ENCODE measurements at regions not wholly inside any gene's neighbourhood (a gene's known extent, or its start where the extent isn't known, plus 50 kb on each side); places are given as distances from the start of the nearest gene placed in this dataset.

DNA sequence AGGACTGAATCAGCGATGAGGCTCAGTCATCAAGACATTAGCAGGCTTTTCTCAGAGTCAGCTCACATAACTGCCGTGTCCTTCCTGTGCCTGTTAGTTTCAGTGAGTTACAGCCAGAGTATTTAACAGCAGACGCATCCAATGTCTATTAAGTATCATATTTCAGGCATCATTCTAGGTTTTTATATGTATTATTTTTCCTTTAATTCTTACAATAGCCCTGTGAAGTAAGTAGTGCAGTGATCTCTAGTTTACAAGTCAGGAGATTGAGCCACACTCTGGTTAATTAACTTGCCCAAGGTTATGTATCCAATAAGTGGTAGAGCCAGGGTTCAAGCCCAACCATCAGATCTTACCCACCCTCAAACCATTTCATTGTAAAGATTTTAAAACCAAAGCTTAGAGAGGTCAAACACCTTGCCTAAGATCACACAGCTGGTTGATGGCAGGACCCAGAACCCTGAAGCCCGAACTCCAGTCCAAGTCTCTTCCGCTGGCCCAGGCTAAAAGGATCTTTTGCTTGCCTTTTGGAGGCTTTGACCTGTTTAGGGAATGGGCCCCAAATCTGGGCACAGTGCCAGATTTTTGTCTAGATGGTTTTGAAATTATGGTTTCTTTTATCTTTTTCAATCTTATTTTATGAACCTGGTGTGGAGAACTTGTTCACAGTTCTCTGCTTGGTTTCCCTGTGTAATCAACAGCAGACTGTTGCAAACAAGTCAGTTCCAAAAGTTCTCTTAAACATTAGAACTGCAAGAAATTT is 261.2 kb upstream of the CLINT1 start:
- H3K27ac ChIP-seq, result no peak overlapping the region

DNA sequence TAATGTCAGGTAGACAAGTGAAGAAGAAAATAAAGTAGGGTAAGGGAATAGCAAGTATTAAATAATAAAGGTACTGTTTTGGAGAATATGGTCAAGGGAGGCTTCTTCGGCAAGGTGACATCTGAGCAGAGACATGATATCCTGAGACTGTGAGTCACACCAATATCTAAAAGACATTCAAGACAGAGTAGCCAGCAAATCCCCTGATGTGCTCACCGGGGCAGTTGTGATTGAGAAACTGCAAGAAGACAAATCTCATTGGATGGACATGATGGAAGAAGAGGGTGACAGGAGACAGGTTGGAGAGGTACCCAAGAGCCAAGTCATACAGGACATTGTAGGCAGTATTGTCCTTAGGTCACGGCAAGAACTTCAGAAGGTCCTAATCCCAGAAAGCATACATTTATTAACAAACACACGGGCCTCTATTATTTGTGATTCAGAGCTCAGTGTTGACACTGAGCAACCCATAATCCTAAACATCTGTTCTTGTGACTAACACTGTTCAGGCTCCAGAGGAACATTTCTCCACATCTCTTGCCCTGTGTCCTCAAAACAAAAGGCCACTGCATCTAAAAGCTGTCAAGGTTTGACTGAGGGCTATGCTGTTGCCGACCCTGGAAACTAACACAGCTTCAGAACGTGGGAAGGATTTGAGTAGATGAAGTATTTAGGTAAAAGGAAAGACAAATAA is 258.7 kb upstream of the CLINT1 start:
- no peaks in the 10 kb centered on the region for H3K27me3 ChIP-seq
- H3K4me2 ChIP-seq, result 0 out of 22 replicates have a peak overlapping the region, but pooled peaks of 1 of the 11 experiments have one; percentile 23
- peaks cover 18 to 30% (median 23%) of the 10 kb centered on the region in 10 experiments for H3K4me1 ChIP-seq
- no peaks in the 10 kb centered on the region for H3K36me3 ChIP-seq
- H3K4me3 ChIP-seq, result no peak overlapping the region
- H3K27ac ChIP-seq, result no peak overlapping the region
- no peak overlapping the region for H3K9ac ChIP-seq
- H3K9me3 ChIP-seq (replicated peaks in 1 of 11), result no peaks in the 10 kb centered on the region
- TF ChIP-seq Cebpa-rat (IDR thresholded peaks at IDR 0.05), result no peak
- no peaks in the 10 kb centered on the region for H4K20me1 ChIP-seq

More for the DNA sequence above, 261.2 kb upstream of the CLINT1 start:
- Histone ChIP-seq H3K4me2 (peak overlapping the region in 10 of 11 experiments; percentile 28 to 56 (median 50); a peak in 12 of 22 replicates), H3K9me3 (replicated peaks in 1 of 11) (0 out of 22 replicates have a peak, but pooled peaks cover 0 to under 1% (median 0%) of the 10 kb centered on the region in 11 experiments), H3K4me3 (no peak overlapping the region), H3K27me3 (no peaks in the 10 kb centered on the region), H3K4me1 (peaks cover 18 to 28% (median 23%) of the 10 kb centered on the region in 10 experiments), H4K20me1 (no peaks in the 10 kb centered on the region), H3K9ac (no peak overlapping the region), H3K36me3 (no peaks in the 10 kb centered on the region)
- TF ChIP-seq Cebpa-rat (IDR thresholded peaks at IDR 0.05), result no peak

DNA sequence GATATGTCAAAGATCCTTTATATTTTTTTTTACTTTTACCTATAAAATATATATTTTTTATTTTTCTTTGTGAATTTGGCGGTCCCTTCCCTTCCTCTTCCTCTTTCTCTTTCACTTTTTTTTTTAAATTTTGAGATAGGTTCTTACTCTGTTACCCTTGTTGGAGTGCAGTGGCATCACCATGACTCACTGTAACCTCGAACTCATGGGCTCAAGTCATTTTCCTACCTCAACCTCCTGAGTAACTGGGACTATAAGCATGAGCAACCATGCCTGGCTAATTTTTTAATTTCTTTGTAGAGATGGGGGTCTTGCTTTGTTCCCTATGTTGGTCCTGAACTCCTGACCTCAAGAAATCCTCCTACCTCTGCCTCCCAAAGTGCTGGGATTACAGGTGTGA is 258.0 kb upstream of the CLINT1 start:
- Histone ChIP-seq H3K9ac (no peak overlapping the region), H3K27ac (no peak overlapping the region), H3K36me3 (no peaks in the 10 kb centered on the region), H3K4me2 (peak overlapping the region in 2 of 11 experiments; percentile 23 to 47; a peak in 2 of 22 replicates), H3K27me3 (no peaks in the 10 kb centered on the region), H3K4me1 (peaks cover 18 to 30% (median 22%) of the 10 kb centered on the region in 10 experiments), H3K9me3 (replicated peaks in 1 of 11) (no peaks in the 10 kb centered on the region), H4K20me1 (no peaks in the 10 kb centered on the region), H3K4me3 (no peak overlapping the region)
- no peak for TF ChIP-seq Cebpa-rat (IDR thresholded peaks at IDR 0.05)

DNA sequence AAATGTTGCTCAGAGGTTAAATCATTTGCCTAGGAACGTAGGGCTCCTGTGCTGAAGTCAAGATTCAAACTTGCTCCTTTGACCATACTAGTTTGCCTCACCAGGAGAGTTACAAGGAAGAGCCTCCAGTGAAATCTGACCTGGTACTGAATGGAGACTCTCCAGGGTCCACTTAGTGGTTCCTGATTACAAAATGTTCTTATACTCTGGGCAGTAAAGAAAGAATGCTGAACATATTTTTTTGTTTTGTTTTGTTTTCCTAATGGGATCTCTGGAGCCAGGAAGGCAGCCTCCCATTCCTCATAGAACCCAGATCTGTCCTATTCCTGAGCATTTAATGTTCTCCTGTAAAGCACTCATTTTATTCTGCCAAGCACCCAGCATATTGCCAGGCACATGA is 256.5 kb upstream of the CLINT1 start:
- no peak overlapping the region for H3K27ac ChIP-seq
- H3K4me2 ChIP-seq, result no peak overlapping the region
- no peak overlapping the region for H3K9ac ChIP-seq
- no peaks in the 10 kb centered on the region for H3K27me3 ChIP-seq
- H3K4me3 ChIP-seq, result no peak overlapping the region
- no peaks in the 10 kb centered on the region for H3K9me3 ChIP-seq (replicated peaks in 1 of 11)
- peaks cover 4 to 17% (median 8%) of the 10 kb centered on the region in 10 experiments; a peak in 19 of 20 replicates for H3K4me1 ChIP-seq
- H4K20me1 ChIP-seq, result no peaks in the 10 kb centered on the region
- no peak for TF ChIP-seq Cebpa-rat (IDR thresholded peaks at IDR 0.05)
- no peaks in the 10 kb centered on the region for H3K36me3 ChIP-seq

DNA sequence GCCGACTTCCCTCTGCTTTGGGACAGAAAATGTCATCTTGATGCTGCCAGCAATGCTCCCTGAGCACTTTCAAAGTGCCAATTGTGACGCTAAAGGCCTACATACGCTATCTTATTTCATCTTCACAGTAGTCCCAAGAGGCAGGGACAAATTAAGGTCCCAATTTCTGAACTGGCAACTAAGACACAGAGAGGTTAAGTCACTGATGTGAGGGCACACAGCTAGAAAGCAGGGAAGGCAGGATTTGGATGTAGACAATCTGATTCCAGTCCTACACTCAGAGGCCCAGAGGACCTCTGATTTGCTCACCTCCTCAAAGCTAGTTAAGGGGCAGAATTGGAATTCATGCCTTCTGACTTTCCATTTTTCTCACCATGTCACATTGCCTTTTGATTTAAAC is 249.2 kb upstream of the CLINT1 start:
- no peaks in the 10 kb centered on the region for H4K20me1 ChIP-seq
- H3K4me1 ChIP-seq, result peaks cover 0 to 1% (median 0%) of the 10 kb centered on the region in 10 experiments; a peak in 5 of 20 replicates
- no peak overlapping the region for H3K27ac ChIP-seq
- no peak overlapping the region for H3K4me2 ChIP-seq
- H3K27me3 ChIP-seq, result no peaks in the 10 kb centered on the region
- no peaks in the 10 kb centered on the region for H3K36me3 ChIP-seq
- no peak overlapping the region for H3K4me3 ChIP-seq
- H3K9me3 ChIP-seq (replicated peaks in 1 of 11), result peaks cover 0 to 2% (median 2%) of the 10 kb centered on the region in 11 experiments; a peak in 4 of 22 replicates
- TF ChIP-seq Cebpa-rat (IDR thresholded peaks at IDR 0.05), result no peak
- no peak overlapping the region for H3K9ac ChIP-seq

DNA sequence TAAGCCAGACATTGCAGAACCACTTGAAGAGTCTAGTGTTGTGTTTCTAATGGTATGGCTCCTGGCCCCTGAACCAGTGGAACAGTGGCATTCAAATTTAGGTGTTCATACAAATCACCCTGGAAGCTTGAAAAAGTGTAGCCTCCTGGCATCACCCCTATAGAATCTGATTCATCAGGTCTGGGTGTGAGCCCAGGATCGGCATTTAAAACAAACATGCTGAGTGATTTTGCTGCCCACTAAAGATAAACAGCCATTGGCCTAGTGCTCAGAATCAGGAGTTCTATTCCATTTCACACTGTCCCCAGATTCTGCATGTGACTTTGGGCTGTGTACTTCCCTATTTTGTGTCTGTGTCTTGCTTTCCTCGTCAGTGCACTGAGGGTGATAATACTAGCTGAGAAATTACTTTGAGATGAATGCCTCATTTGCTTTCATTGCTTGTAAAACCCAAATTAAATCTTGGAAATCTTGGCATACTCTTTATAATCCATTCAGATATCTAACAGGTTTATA is 241.5 kb upstream of the CLINT1 start:
- no peaks in the 10 kb centered on the region for H4K20me1 ChIP-seq
- no peaks in the 10 kb centered on the region for H3K4me1 ChIP-seq
- H3K36me3 ChIP-seq, result no peaks in the 10 kb centered on the region
- TF ChIP-seq Cebpa-rat (IDR thresholded peaks at IDR 0.05), result no peak
- H3K27ac ChIP-seq, result no peak overlapping the region
- H3K9me3 ChIP-seq (replicated peaks in 1 of 11), result peaks cover 17 to 31% (median 23%) of the 10 kb centered on the region in 11 experiments; a peak in 21 of 22 replicates
- no peak overlapping the region for H3K4me2 ChIP-seq
- no peak overlapping the region for H3K9ac ChIP-seq
- H3K27me3 ChIP-seq, result no peaks in the 10 kb centered on the region
- no peak overlapping the region for H3K4me3 ChIP-seq

DNA sequence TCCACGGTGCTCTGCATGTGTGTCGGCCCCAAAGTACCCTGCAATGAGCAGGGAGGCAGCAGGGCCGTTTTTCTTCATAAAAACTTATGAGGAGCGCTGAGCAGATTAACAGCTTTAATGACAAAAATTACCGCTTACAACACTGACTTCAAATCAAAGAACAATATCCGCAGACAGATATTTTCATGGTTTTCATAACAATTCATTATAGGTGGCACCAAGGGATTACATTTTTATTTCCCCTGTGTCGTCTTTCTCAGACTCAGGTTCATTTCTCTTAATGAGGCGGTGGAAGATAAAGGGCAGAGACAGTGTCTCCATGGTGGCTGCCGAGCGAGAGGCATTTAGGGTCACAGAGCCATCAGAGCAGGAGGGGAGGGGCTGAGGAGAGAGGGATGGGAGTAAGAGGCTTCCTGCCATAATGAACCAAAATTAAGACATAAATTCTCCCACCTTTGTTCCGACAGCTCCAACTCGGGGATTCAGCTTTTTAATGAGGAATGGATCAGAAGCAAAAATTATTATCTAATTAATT is 240.7 kb upstream of the CLINT1 start:
- Histone ChIP-seq H3K4me3 (no peak overlapping the region), H3K9me3 (replicated peaks in 1 of 11) (peaks cover 17 to 34% (median 23%) of the 10 kb centered on the region in 11 experiments; a peak in 21 of 22 replicates), H3K4me2 (no peak overlapping the region), H3K27ac (no peak overlapping the region), H3K27me3 (no peaks in the 10 kb centered on the region), H3K4me1 (no peaks in the 10 kb centered on the region), H4K20me1 (no peaks in the 10 kb centered on the region), H3K36me3 (no peaks in the 10 kb centered on the region), H3K9ac (no peak overlapping the region)
- no peak for TF ChIP-seq Cebpa-rat (IDR thresholded peaks at IDR 0.05)

DNA sequence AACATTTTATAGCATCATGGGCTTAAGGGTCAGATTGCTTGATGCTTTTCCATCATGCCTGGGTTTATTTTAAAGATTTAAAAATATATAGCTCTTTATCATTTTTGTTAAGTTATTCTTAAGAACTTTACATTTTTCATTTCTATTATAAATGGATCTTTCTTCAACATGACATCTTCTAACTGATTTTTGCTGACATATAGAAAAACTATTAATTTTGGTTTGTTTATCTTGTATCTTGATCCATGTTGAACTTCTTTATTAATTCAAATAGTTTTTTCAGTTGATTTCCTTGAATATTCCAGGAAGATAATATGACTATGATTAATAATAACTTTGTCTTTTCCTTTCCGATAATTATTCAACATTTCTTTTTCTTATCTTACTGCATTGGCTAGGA is 237.9 kb upstream of the CLINT1 start:
- no peaks in the 10 kb centered on the region for H3K36me3 ChIP-seq
- H3K9me3 ChIP-seq (replicated peaks in 1 of 11), result peaks cover 11 to 36% (median 18%) of the 10 kb centered on the region in 11 experiments; a peak in 20 of 22 replicates
- no peaks in the 10 kb centered on the region for H3K4me1 ChIP-seq
- H3K27ac ChIP-seq, result no peak overlapping the region
- no peak overlapping the region for H3K4me2 ChIP-seq
- H3K27me3 ChIP-seq, result no peaks in the 10 kb centered on the region
- H3K4me3 ChIP-seq, result no peak overlapping the region
- no peaks in the 10 kb centered on the region for H4K20me1 ChIP-seq
- H3K9ac ChIP-seq, result no peak overlapping the region
- TF ChIP-seq Cebpa-rat (IDR thresholded peaks at IDR 0.05), result no peak

DNA sequence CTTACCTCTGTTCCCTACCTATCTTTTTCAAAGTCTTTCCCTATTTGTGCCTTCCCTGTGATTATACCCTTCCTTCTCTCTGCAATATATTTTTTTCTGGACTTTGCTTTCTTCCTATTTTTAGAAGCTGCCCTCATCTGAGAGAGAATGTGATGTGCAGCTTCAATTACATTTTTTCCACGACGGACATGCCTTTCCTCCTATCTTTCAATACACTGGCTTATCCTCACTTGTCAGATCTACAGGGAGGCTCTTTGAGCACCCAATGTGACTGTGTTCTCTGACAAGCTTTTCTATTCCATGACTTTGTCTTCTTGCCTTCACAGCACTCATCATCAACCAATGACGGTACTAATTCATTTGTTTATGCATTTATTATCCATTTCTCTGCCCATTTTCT is 227.9 kb upstream of the CLINT1 start:
- no peak overlapping the region for H3K9ac ChIP-seq
- H3K27ac ChIP-seq, result no peak overlapping the region
- no peaks in the 10 kb centered on the region for H3K4me1 ChIP-seq
- H3K4me3 ChIP-seq, result no peak overlapping the region
- no peak overlapping the region for H3K4me2 ChIP-seq
- H3K27me3 ChIP-seq, result no peaks in the 10 kb centered on the region
- H3K9me3 ChIP-seq (replicated peaks in 1 of 11), result peaks cover 0 to 12% (median 4%) of the 10 kb centered on the region in 11 experiments; a peak in 5 of 22 replicates
- no peaks in the 10 kb centered on the region for H3K36me3 ChIP-seq
- H4K20me1 ChIP-seq, result no peaks in the 10 kb centered on the region
- no peak for TF ChIP-seq Cebpa-rat (IDR thresholded peaks at IDR 0.05)
